Mesenchymal stem cell (in vitro differentiated cells and primary cell): ENCODE measurements at regions not wholly inside any gene's neighbourhood (a gene's known extent, or its start where the extent isn't known, plus 50 kb on each side); places are given as distances from the start of the nearest gene placed in this dataset.
A peak's percentile ranks its signal among the peaks of the same experiment; 100 is the strongest.

ENCODE experiments used
- DNase-seq: peaks from one replicate; pipeline ENCODE4 v3.0.0-alpha.2; 2013
- H2AFZ ChIP-seq: one replicate; pipeline ENCODE4 v1.6.1; 2013; ENCODE audit warnings: low read depth, mild to moderate bottlenecking, control low read depth, inconsistent platforms, low read length, moderate library complexity
- H2AK5ac ChIP-seq: 2 replicates; pipeline ENCODE4 v1.6.1; 2013; ENCODE audit warnings: low read length, moderate library complexity, mild to moderate bottlenecking, inconsistent platforms; ENCODE audit not compliant: severe bottlenecking
- H2BK120ac ChIP-seq: one replicate; pipeline ENCODE4 v1.6.1; 2013; ENCODE audit warnings: low read depth, mild to moderate bottlenecking, inconsistent platforms, low read length, moderate library complexity
- H2BK12ac ChIP-seq, 2 experiments: one replicate each; pipeline ENCODE4 v1.6.1; 2013; ENCODE audit warnings: inconsistent platforms in 2 of 2, low read length in 2 of 2, mild to moderate bottlenecking in 2 of 2, moderate library complexity in 2 of 2, control low read depth in 1 of 2
- H2BK15ac ChIP-seq: one replicate; pipeline ENCODE4 v1.6.1; 2013; ENCODE audit warnings: mild to moderate bottlenecking, low read depth, inconsistent platforms; ENCODE audit not compliant: poor library complexity, severe bottlenecking
- H2BK5ac ChIP-seq: 2 replicates; pipeline ENCODE4 v1.6.1; 2013; ENCODE audit warnings: low read depth, mild to moderate bottlenecking, low read length, control low read depth, inconsistent platforms; ENCODE audit not compliant: poor library complexity, severe bottlenecking
- H3K14ac ChIP-seq, 2 experiments: one replicate each; pipeline ENCODE4 v1.6.1; 2013; ENCODE audit warnings: inconsistent platforms in 2 of 2, low read length in 2 of 2, control low read depth in 1 of 2, mild to moderate bottlenecking in 1 of 2, moderate library complexity in 1 of 2
- H3K18ac ChIP-seq, 2 experiments: one replicate each; pipeline ENCODE4 v1.6.1; 2013; ENCODE audit warnings: inconsistent platforms in 2 of 2, low read length in 2 of 2, control low read depth in 1 of 2, low read depth in 1 of 2, mild to moderate bottlenecking in 1 of 2
- H3K23ac ChIP-seq, 2 experiments: one replicate each; pipeline ENCODE4 v1.6.1; 2013; ENCODE audit warnings: inconsistent platforms in 2 of 2, low read length in 2 of 2, mild to moderate bottlenecking in 2 of 2, moderate library complexity in 2 of 2, control low read depth in 1 of 2
- H3K27ac ChIP-seq: 2 replicates; pipeline ENCODE4 v1.5.1; 2013; ENCODE audit warnings: mild to moderate bottlenecking, moderate library complexity, low read length, control low read depth, inconsistent platforms; ENCODE audit not compliant: poor library complexity, severe bottlenecking
- H3K27me3 ChIP-seq, 2 experiments: 2 replicates each; pipeline versions ENCODE4 v1.6.1 to v1.7.0; 2013; ENCODE audit warnings: low read length in 2 of 2, mild to moderate bottlenecking in 2 of 2, moderate library complexity in 2 of 2, control low read depth in 1 of 2, inconsistent platforms in 1 of 2; ENCODE audit not compliant: control insufficient read depth in 1 of 2, insufficient read depth in 1 of 2
- H3K36me3 ChIP-seq, 2 experiments: 2 replicates each; pipeline versions ENCODE4 v1.6.1 to v1.7.0; 2013; ENCODE audit warnings: low read length in 2 of 2, control low read depth in 1 of 2, inconsistent platforms in 1 of 2, low read depth in 1 of 2, mild to moderate bottlenecking in 1 of 2; ENCODE audit not compliant: insufficient read depth in 2 of 2, control insufficient read depth in 1 of 2
- H3K4ac ChIP-seq, 2 experiments: one replicate each; pipeline ENCODE4 v1.6.1; 2013; ENCODE audit warnings: inconsistent platforms in 2 of 2, low read length in 2 of 2, mild to moderate bottlenecking in 2 of 2, moderate library complexity in 2 of 2, control low read depth in 1 of 2, low read depth in 1 of 2
- H3K4me1 ChIP-seq: 2 replicates; pipeline ENCODE4 v1.6.1; 2013; ENCODE audit warnings: low read depth, low read length, control low read depth; ENCODE audit not compliant: control insufficient read depth, insufficient read depth
- H3K4me2 ChIP-seq: 2 replicates; pipeline ENCODE4 v1.6.1; 2013; ENCODE audit warnings: low read length, mild to moderate bottlenecking, inconsistent platforms; ENCODE audit not compliant: poor library complexity, severe bottlenecking
- H3K4me3 ChIP-seq, 2 experiments: 2 replicates each; pipeline versions ENCODE4 v1.5.1 to v1.7.0; 2013; ENCODE audit warnings: low read length in 2 of 2, mild to moderate bottlenecking in 2 of 2, control low read depth in 1 of 2, low read depth in 1 of 2; ENCODE audit not compliant: insufficient read depth in 1 of 2
- H3K79me1 ChIP-seq: replicated peaks from 2 replicates; pipeline ENCODE4 v1.6.1; 2013; ENCODE audit warnings: mild to moderate bottlenecking, control low read depth, low read length, inconsistent platforms; ENCODE audit not compliant: poor library complexity, severe bottlenecking
- H3K9ac ChIP-seq: 2 replicates; pipeline ENCODE4 v1.7.0; 2013; ENCODE audit warnings: mild to moderate bottlenecking, low read length, moderate library complexity
- H3K9me3 ChIP-seq: 2 replicates; pipeline ENCODE4 v1.7.0; 2013; ENCODE audit warnings: mild to moderate bottlenecking, low read length; ENCODE audit not compliant: control insufficient read depth
- H4K8ac ChIP-seq: one replicate; pipeline ENCODE4 v1.6.1; 2013; ENCODE audit warnings: inconsistent platforms, mild to moderate bottlenecking, low read length, moderate library complexity
- H4K91ac ChIP-seq: one replicate; pipeline ENCODE4 v1.6.1; 2013; ENCODE audit warnings: mild to moderate bottlenecking, low read length, inconsistent platforms
- WGBS: methylation state at CpG from one replicate; pipeline ENCODE4 v1.1.7; 2013; ENCODE audit warnings: mixed read lengths; 5-methylcytosine and 5-hydroxymethylcytosine counted together

DNA sequence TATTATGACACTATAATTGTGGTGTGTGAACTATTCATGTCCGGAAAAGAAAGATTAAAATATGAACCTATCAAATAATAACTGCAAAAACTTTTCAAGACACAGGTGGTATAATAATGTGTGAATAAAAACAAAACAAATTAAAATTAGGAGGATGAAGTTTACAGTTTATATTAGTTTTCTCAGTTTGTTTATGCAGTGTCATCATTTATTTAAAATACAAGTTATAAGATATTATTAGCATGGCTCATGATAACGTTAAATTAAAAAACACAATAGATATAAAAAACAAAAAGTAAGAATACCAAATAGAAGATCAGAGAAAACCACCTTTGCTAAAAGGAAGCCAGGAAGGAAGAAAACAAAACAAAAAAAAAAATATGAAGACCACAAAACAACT, 963.8 kb upstream of the ALCAM start:
- H3K4me3 ChIP-seq: no peak overlapping the region
- no peak overlapping the region for H3K14ac ChIP-seq
- no peak for DNase-seq
- no peak overlapping the region for H3K4ac ChIP-seq
- H2AFZ ChIP-seq: no peak overlapping the region
- H2AK5ac ChIP-seq: no peak overlapping the region
- no peaks in the 10 kb centered on the region for H3K27me3 ChIP-seq
- H3K4me1 ChIP-seq: no peaks in the 10 kb centered on the region
- H3K9me3 ChIP-seq: peaks cover 17% of the 10 kb centered on the region
- no peak overlapping the region for H2BK12ac ChIP-seq
- H2BK120ac ChIP-seq: no peak overlapping the region
- H2BK15ac ChIP-seq: no peak overlapping the region
- H3K9ac ChIP-seq: no peak overlapping the region
- H3K23ac ChIP-seq: no peak overlapping the region
- H4K91ac ChIP-seq: no peak overlapping the region
- H3K27ac ChIP-seq: no peak overlapping the region
- no CpG with 5 or more reads among the region's 2 CpGs for WGBS
- H2BK5ac ChIP-seq: no peak overlapping the region
- H3K18ac ChIP-seq: no peak overlapping the region
- no peaks in the 10 kb centered on the region for H3K36me3 ChIP-seq
- H4K8ac ChIP-seq: no peak overlapping the region
- H3K79me1 ChIP-seq: no peaks in the 10 kb centered on the region
- H3K4me2 ChIP-seq: no peak overlapping the region

DNA sequence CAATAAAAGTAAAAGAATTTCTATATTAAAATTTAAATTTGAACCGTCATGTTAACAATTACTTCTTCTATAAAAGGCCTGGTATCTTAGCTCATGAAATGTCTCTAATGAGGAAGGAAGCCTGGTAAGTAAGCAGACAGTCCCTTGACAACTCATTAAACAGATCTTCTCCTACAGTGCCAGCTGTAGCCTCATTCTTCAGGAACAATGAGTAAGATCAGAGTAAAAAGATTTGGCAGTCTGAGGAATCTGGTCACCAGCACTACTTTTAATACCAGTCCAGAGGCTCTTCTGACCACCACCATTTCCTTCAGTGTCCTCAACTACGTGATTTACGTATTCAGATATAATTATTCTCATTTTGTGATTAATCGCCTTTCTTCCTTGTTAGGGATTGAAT, 955.0 kb upstream of the ALCAM start:
- H3K9ac ChIP-seq: no peak overlapping the region
- H3K4ac ChIP-seq: no peak overlapping the region
- H3K4me1 ChIP-seq: no peaks in the 10 kb centered on the region
- H3K14ac ChIP-seq: no peak overlapping the region
- no peak overlapping the region for H3K27ac ChIP-seq
- H2AK5ac ChIP-seq: no peak overlapping the region
- H3K4me2 ChIP-seq: no peak overlapping the region
- no peaks in the 10 kb centered on the region for H3K9me3 ChIP-seq
- no peaks in the 10 kb centered on the region for H3K79me1 ChIP-seq
- no peak overlapping the region for H4K8ac ChIP-seq
- H2BK5ac ChIP-seq: no peak overlapping the region
- no peak overlapping the region for H3K18ac ChIP-seq
- H2AFZ ChIP-seq: no peak overlapping the region
- H3K27me3 ChIP-seq: no peaks in the 10 kb centered on the region
- H3K23ac ChIP-seq: no peak overlapping the region
- no peaks in the 10 kb centered on the region for H3K36me3 ChIP-seq
- WGBS: 61% methylated on average over 3 of the region's 4 CpGs
- H2BK15ac ChIP-seq: no peak overlapping the region
- H2BK120ac ChIP-seq: no peak overlapping the region
- no peak overlapping the region for H2BK12ac ChIP-seq
- no peak overlapping the region for H4K91ac ChIP-seq
- DNase-seq: no peak
- H3K4me3 ChIP-seq: no peak overlapping the region

DNA sequence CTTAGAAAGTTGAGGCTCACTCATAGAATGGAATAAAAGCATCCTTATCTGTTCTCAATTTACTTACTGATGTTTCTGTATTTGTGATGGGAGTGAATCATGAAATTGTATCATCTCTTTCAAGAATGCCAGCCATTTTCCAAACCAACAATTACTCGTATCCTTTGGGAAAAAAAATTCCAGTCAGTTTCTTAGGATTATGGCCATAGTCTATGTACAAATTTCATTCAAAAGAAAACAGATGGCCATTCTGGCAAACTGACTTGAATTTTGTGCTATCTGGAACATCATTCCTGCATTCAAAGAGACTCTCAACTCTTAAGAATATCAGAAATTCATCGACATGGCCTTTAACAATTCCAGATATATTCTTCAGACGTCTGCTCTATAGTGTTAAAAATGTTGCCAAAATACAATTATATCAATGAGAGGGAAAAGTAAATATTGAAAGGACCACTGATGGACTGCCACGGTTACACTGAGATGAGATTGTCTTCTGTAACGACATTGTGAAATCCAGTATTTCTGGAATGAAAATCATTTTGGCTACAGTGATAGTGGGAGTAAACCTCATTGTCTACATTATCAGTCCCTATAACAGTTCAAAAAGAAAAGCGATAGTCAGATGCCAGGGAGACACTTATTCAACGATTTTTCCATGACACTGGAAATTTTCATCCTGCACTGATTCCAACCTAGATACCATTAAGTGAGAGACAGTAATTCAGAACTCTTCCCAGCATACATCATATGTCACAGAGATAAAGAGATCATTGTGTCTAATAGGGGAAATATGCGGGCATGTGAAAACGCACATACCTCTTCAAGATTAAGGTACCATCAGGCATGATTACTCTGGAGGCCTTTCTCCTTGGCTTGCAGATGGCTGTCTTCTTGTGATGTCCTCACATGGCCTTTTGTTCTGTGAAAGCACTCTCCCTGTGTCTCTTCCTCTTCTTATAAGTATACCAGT, 953.8 kb upstream of the ALCAM start:
- Histone ChIP-seq H3K14ac (no peak overlapping the region), H3K4me3 (peak overlapping the region in 1 of 2 experiments; percentile 30), H3K9me3 (no peaks in the 10 kb centered on the region), H3K27ac (no peak overlapping the region), H2BK12ac (no peak overlapping the region), H3K27me3 (no peaks in the 10 kb centered on the region), H3K36me3 (no peaks in the 10 kb centered on the region), H3K4me1 (no peaks in the 10 kb centered on the region), H2BK5ac (no peak overlapping the region), H2BK15ac (no peak overlapping the region), H2AFZ (no peak overlapping the region), H2AK5ac (no peak overlapping the region), H3K79me1 (no peaks in the 10 kb centered on the region), H2BK120ac (no peak overlapping the region), H3K23ac (no peak overlapping the region), H3K18ac (no peak overlapping the region), H4K91ac (no peak overlapping the region), H4K8ac (no peak overlapping the region), H3K4ac (no peak overlapping the region), H3K9ac (no peak overlapping the region), H3K4me2 (no peak overlapping the region)
- 89% methylated on average over 7 of the region's 9 CpGs for WGBS
- no peak for DNase-seq

DNA sequence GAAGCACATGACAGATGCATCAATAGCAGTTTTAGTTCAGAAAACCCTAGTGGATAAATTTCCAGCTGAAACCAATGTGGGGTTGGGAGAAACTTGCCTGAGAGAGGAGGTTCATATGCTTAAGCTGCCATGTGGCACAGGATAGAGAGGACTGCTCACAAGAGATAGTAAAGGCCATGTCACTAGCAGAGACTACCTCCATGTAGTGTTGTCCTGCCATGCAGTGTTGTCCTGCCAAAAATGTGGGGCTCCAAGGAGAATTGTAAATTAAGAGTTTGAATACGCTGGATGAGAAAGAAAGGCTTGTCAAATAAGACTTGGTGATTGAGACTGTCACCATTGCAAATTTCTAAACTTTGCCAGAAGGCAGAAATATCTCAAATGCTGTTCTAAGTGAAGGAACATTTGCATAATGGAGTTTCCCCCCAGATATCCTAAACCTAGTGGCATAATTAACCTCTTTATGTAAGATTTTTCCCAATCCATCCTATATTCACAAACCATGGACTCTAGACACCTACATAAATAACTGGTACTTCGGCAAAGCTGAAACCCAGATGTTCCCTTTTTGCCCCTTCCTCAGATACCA, 938.3 kb upstream of the ALCAM start:
- H3K36me3 ChIP-seq: no peaks in the 10 kb centered on the region
- H3K27me3 ChIP-seq: no peaks in the 10 kb centered on the region
- no peak overlapping the region for H3K18ac ChIP-seq
- H3K23ac ChIP-seq: no peak overlapping the region
- H4K91ac ChIP-seq: no peak overlapping the region
- no peak overlapping the region for H3K9ac ChIP-seq
- no peaks in the 10 kb centered on the region for H3K79me1 ChIP-seq
- H2BK120ac ChIP-seq: no peak overlapping the region
- H3K9me3 ChIP-seq: peaks cover 3% of the 10 kb centered on the region
- H2BK5ac ChIP-seq: no peak overlapping the region
- 90% methylated on average over 2 of the region's 2 CpGs for WGBS
- no peak overlapping the region for H2BK15ac ChIP-seq
- no peak overlapping the region for H2BK12ac ChIP-seq
- H2AK5ac ChIP-seq: no peak overlapping the region
- H3K4me3 ChIP-seq: no peak overlapping the region
- H3K4ac ChIP-seq: no peak overlapping the region
- H3K14ac ChIP-seq: no peak overlapping the region
- H3K27ac ChIP-seq: no peak overlapping the region
- no peaks in the 10 kb centered on the region for H3K4me1 ChIP-seq
- no peak for DNase-seq
- no peak overlapping the region for H2AFZ ChIP-seq
- H4K8ac ChIP-seq: no peak overlapping the region
- no peak overlapping the region for H3K4me2 ChIP-seq
